Ascending aorta (tissue), 2 donors: ENCODE measurements at regions not wholly inside any gene's neighbourhood (a gene's known extent, or its start where the extent isn't known, plus 50 kb on each side); places are given as distances from the start of the nearest gene placed in this dataset.

Source experiments
- DNase-seq, 2 donors: peaks; one replicate each; pipeline ENCODE4 v3.0.0-alpha.2; 2019; ENCODE audit warnings: low spot score in 2 of 2
- H3K27ac ChIP-seq, 2 donors: fragments of 200-600 bp; sonication (generic); one replicate each; pipeline ENCODE4 v1.5.1; 2016 to 2017; ENCODE audit warnings: mild to moderate bottlenecking in 1 of 2
- H3K27me3 ChIP-seq: fragments of 200-600 bp; sonication (generic); one replicate; pipeline ENCODE4 v1.5.1; 2017
- H3K36me3 ChIP-seq, 2 donors: fragments of 200-600 bp; sonication (generic); one replicate each; pipeline ENCODE4 v1.5.1; 2016
- H3K4me1 ChIP-seq, 2 donors: fragments of 200-600 bp; sonication (generic); one replicate each; pipeline ENCODE4 v1.5.1; 2016 to 2017; ENCODE audit warnings: mild to moderate bottlenecking in 1 of 2
- H3K4me3 ChIP-seq, 2 donors: fragments of 200-600 bp; sonication (generic); one replicate each; pipeline ENCODE4 v1.5.1; 2016 to 2017; ENCODE audit warnings: mild to moderate bottlenecking in 1 of 2
- H3K9me3 ChIP-seq, 2 donors: fragments of 200-600 bp; sonication (generic); one replicate each; pipeline ENCODE4 v1.5.1; 2016
- CTCF ChIP-seq, 3 experiments: fragments of 200-600 bp in 2 of 3; fragments of 450-650 bp in 1 of 3; sonication (generic) in 2 of 3; IDR thresholded peaks; one replicate each; pipeline ENCODE4 v1.5.1; 2016 to 2019; ENCODE audit warnings: antibody characterized with exemption in 3 of 3, mild to moderate bottlenecking in 1 of 3, moderate library complexity in 1 of 3
- intact Hi-C: fragments of 100-400 bp; cut with DNase I; formaldehyde crosslinking; loops from one replicate; pipeline ENCODE4 v1.15.1; 2023

GRCh38 chr2:122575076-122575475 is 819.6 kb downstream of the TSN start:
- Histone ChIP-seq H3K9me3 (peaks cover 0 to 3% of the 10 kb centered on the region in 2 donors), H3K4me1 (no peaks in the 10 kb centered on the region), H3K36me3 (no peaks in the 10 kb centered on the region), H3K27me3 (no peaks in the 10 kb centered on the region), H3K27ac (no peak overlapping the region), H3K4me3 (no peak overlapping the region)
- TF ChIP-seq CTCF (IDR thresholded peaks at IDR 0.05) = no peak
- DNase-seq = no peak
- intact Hi-C loops = no loop called here

GRCh38 chr2:122583159-122583917 is 827.9 kb downstream of the TSN start:
- peaks cover 0 to 3% of the 10 kb centered on the region in 2 donors for H3K9me3 ChIP-seq
- H3K27ac ChIP-seq = no peak overlapping the region
- no peaks in the 10 kb centered on the region for H3K4me1 ChIP-seq
- no peaks in the 10 kb centered on the region for H3K27me3 ChIP-seq
- no peak for TF ChIP-seq CTCF (IDR thresholded peaks at IDR 0.05)
- no peak overlapping the region for H3K4me3 ChIP-seq
- DNase-seq = no peak
- no peaks in the 10 kb centered on the region for H3K36me3 ChIP-seq
- intact Hi-C loops = no loop called here

GRCh38 chr2:122590524-122590923 is 835.1 kb downstream of the TSN start:
- intact Hi-C loops = no loop called here
- H3K4me1 ChIP-seq = no peaks in the 10 kb centered on the region
- H3K9me3 ChIP-seq = no peaks in the 10 kb centered on the region
- no peak for TF ChIP-seq CTCF (IDR thresholded peaks at IDR 0.05)
- no peak for DNase-seq
- H3K27me3 ChIP-seq = no peaks in the 10 kb centered on the region
- no peak overlapping the region for H3K27ac ChIP-seq
- no peaks in the 10 kb centered on the region for H3K36me3 ChIP-seq
- no peak overlapping the region for H3K4me3 ChIP-seq

GRCh38 chr2:122595065-122595464 is 839.6 kb downstream of the TSN start:
- TF ChIP-seq CTCF (IDR thresholded peaks at IDR 0.05) = no peak
- Histone ChIP-seq H3K27ac (no peak overlapping the region), H3K4me3 (no peak overlapping the region), H3K4me1 (no peaks in the 10 kb centered on the region), H3K36me3 (no peaks in the 10 kb centered on the region), H3K27me3 (no peaks in the 10 kb centered on the region), H3K9me3 (no peaks in the 10 kb centered on the region)
- DNase-seq = no peak
- intact Hi-C loops = no loop called here

GRCh38 chr2:122596598-122596997 is 841.1 kb downstream of the TSN start:
- no peaks in the 10 kb centered on the region for H3K36me3 ChIP-seq
- no peaks in the 10 kb centered on the region for H3K9me3 ChIP-seq
- no peak overlapping the region for H3K4me3 ChIP-seq
- intact Hi-C loops = no loop called here
- no peaks in the 10 kb centered on the region for H3K27me3 ChIP-seq
- no peak for DNase-seq
- no peaks in the 10 kb centered on the region for H3K4me1 ChIP-seq
- H3K27ac ChIP-seq = no peak overlapping the region
- TF ChIP-seq CTCF (IDR thresholded peaks at IDR 0.05) = no peak

GRCh38 chr2:122598784-122599183 is 843.3 kb downstream of the TSN start:
- intact Hi-C loops = no loop called here
- H3K36me3 ChIP-seq = no peaks in the 10 kb centered on the region
- no peak overlapping the region for H3K27ac ChIP-seq
- no peaks in the 10 kb centered on the region for H3K27me3 ChIP-seq
- H3K4me3 ChIP-seq = no peak overlapping the region
- H3K4me1 ChIP-seq = no peaks in the 10 kb centered on the region
- no peak for TF ChIP-seq CTCF (IDR thresholded peaks at IDR 0.05)
- H3K9me3 ChIP-seq = no peaks in the 10 kb centered on the region
- DNase-seq = no peak
